NCI-H446 (cell line): ENCODE measurements at regions not wholly inside any gene's neighbourhood (a gene's known extent, or its start where the extent isn't known, plus 50 kb on each side); places are given as distances from the start of the nearest gene placed in this dataset.
"Not testable (repeated sequence)": the region's sequence is repeated elsewhere in the genome, so short reads cannot be mapped to it uniquely, and the experiment has no call there.

ENCODE experiments used
- DNase-seq, 2 experiments: peaks; one replicate each; lab custom pipeline; 2025; lab: John Stamatoyannopoulos, UW

GRCh38 chrX:150052226-150052625 is 113.9 kb upstream of the EOLA2 start:
- DNase-seq = no peak

- DNase-seq = no peak
These were observed 120.4 kb upstream of the EOLA2 start for GRCh38 chrX:150058728-150059127.

- DNase-seq = no peak
These were observed 122.1 kb upstream of the EOLA2 start for GRCh38 chrX:150060406-150060805.

DNA sequence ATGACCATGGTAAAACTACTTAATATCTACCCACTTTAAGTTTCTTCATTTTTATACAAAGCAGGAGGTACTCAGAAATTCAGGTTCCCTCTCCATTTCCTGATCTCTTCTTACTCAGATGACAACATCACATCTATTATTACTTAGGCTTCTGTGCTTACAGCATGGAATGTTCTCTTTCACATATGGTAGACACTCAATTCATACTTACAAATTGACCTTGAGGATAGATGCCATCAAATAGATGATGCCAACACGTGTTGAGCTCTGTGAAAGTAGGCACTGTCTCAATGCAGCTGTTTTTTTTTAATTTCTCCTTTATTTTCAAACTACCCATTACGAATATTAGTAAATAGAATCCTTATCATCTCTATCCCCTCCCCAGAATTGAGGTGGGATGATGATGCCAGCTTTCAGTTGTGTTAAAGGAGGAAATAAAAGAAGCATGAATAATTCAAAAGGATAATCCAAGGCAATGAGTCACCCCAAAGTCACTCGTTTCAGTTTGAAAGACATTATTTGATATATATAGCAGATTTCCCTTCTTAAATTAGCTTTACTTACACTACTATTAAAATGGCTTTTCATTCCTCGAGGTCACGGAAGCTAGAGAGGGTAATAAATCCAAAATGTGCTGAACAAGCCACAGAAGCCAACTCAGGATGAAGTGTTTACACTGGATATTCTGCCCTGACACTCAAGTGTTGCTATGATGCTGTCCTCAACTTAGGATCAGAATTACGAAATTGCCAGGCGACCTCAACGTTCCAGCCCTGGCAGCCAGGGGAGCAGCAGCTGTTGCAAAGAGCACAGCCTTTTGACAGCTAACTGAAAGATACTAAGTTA is 124.2 kb upstream of the EOLA2 start:
- no peak for DNase-seq

GRCh38 chrX:150063138-150063518 is 124.8 kb upstream of the EOLA2 start:
- no peak for DNase-seq

DNA sequence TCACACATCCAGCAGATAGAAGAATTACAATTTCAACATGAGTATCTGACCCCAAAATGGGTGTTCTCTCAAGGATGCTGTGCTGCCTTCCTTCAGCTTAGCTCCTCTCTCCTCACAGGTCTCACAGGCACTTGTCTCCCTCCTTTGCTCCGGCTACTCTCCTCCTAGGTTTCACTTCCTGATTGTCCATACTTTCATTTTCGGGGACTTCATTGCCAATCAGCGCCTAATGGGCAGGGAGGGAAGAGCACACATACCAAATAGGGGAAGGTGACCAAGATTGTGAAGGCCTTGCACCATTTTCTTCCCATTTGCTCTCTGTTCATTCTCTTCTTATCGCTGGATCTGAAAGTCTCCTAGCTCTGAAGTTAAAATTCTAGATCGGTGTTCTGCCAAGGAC is 125.4 kb upstream of the EOLA2 start:
- no peak for DNase-seq

DNA sequence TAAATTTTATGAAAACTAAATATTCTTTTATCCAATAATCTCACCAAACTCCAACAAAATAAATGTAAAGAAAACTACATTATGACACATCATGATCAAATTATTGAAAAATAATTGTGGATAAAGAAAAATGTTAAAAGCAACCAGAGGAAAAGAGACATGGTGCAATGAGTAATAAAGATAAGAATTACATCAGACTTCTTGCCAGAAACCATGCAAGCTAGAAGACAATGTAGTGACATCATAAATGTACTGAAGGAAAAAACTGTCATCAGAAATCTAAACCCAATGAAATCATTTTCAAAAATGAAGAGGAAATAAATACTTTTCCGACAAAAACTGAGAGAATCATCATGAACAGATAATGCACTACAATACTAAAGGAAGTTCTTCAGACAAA is 135.9 kb upstream of the EOLA2 start:
- no peak for DNase-seq

- DNase-seq = no peak
These were observed 142.2 kb upstream of the EOLA2 start for GRCh38 chrX:150080497-150080896.

DNA sequence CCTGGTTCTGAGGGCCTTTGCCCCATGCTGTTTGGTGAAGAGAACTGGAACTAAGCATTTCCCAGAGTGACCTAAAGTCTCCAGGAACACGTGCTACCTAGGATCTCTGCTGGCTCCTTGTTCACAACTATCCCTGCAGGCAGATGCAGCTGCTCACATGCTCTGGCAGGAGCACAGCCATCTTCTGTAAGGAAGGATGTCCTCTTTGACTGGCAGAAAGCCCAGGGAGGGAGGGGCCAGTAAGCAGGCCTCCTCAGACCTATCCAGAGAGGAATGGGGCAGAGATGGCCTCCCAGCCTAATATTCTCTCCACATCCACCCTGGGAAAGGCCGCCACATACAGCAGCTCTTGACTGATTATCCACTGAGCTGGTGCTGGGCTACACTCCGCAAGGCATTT is 142.8 kb upstream of the EOLA2 start:
- DNase-seq = no peak

GRCh38 chrX:150084496-150085229 is 146.4 kb upstream of the EOLA2 start:
- no peak for DNase-seq

DNA sequence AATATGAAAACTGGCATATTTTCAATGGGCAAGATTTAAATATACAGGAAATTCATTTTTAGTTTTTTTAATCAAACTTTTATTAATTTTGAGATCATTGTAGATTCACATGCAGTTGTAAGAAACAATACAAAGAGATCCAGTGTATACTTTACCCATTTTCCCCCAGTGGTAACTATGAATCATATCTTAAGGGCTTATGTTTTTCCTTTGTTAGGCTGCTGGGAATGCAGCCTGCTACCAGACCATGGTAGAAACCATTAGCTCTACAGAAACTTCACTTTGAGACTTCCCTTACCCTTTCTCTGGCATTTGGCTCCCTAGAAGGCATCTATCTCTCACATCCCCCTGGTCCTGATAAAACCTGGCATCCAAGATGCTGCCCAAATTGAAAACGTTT is 147.6 kb upstream of the EOLA2 start:
- DNase-seq = no peak

DNA sequence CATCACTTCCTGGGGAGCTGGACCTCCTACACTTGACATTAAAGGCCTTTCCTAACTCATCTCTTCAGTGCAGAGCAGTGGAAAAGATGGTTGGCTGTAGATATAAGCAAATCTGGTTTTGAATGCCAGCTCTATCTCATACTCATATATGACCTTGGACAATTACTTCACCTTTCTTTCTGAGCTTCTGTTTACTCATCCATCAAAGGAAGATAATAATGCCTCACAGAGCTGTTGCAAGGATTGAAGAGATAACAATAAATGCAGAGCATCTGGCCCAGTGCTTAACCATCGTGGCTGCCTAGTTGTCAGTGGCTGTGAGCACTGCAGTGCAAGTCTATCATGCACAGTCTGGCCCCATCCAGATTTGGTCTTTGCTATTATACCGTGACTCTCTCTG is 148.1 kb upstream of the EOLA2 start:
- DNase-seq = no peak

DNA sequence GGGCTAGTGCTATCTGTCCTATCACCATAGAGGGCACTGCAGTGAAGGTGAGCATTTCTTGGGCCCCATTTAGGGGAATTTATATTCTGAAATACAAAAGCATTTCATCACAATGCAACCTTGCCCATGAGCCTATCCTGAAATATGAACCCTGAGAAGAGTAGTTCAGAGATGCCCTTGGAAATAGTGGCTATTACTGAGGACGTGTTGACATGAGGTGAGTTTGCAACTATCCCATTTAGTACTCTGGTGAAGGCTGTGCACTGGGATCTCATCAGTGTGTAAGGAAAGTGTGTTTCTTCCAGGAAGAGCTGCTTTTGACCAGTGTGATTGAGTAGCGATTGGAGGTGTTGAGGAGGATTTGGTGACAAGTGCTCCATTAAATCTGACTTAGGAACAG is 149.3 kb upstream of the EOLA2 start:
- no peak for DNase-seq

DNA sequence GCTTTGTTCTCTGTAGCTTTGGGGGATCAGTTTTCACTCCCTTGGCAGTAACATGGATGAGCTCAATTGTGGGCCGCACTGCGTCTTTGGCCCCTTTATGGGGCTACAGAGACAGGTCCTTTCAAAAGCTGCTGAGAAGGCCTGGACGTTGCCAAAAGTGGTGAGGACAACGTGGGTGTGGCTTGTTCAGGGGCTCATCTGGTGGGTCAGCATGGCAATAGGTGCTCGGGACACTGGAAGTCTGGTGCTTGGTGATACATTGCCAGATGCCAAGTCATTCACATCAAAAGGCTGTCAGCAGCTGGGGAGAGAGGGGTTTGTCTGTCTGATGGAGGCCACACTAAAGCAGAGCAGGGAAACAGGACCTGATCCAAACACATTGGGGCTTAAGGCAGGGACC is 149.8 kb upstream of the EOLA2 start:
- DNase-seq = no peak

- DNase-seq = no peak
These were observed 150.7 kb upstream of the EOLA2 start for GRCh38 chrX:150088766-150089518.

- not testable (repeated sequence) for DNase-seq
These were observed 153.0 kb upstream of the EOLA2 start for GRCh38 chrX:150091300-150091699.

DNA sequence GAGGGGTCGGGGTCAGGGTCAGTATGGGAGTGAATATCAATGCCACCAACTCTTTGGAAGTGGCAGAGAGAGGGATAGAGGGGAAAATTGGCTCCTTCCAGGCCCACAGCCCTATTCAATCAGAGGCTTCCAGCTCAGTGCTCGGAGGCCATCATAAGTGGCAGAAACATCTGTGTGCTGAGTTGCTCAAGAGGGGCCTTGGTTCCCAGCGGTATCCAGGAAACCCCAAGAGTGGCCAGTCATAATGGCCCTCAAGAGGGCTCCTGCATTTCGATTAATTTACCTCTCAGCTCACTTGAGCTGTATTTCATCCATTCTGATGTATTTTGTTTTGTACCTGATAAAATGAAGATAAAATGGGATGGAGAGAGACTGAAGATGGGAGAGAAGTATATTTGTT is 154.3 kb upstream of the EOLA2 start:
- no peak for DNase-seq

- DNase-seq = no peak
These were observed 156.1 kb upstream of the EOLA2 start for GRCh38 chrX:150094375-150094774.

GRCh38 chrX:150094996-150095395 is 156.7 kb upstream of the EOLA2 start:
- DNase-seq = no peak

DNA sequence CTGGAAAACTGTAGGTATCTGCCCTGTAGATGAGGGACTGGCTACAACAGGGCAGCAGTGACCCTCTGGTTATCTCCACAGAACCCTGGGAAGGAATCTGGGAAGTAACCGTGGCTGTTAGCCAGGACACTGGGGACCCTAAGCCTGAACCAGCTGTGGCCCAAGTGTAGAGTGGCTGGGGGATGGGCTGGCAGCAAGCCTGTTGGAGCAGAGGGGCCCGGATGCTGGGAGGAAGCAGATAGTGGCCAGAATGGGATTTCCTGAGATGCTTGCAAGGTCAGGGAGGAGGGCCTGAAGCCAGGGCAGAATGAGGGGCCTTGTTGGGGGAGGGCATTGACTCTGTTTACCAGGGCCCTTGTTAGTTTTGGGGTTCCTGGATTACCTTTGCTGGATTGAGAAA is 161.0 kb upstream of the EOLA2 start:
- no peak for DNase-seq

DNA sequence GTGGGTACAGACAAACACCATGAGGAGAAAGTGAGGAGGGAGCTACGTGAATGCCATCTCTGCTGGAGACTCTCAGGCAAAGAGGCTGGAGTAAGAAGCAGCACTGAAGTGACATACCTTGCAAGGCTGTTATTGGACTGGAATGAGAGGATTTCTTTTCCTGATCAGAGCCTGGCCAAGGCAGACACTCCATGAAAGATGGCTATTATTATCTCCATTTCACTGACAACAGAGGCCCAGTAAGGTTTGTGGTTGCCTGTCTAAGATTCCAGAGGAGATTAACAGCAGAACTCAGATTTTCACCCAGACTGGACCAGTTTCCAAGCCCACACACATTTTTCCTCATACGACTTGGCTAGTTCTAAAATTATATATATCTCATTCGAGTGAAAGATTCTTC is 162.0 kb upstream of the EOLA2 start:
- DNase-seq = no peak

DNA sequence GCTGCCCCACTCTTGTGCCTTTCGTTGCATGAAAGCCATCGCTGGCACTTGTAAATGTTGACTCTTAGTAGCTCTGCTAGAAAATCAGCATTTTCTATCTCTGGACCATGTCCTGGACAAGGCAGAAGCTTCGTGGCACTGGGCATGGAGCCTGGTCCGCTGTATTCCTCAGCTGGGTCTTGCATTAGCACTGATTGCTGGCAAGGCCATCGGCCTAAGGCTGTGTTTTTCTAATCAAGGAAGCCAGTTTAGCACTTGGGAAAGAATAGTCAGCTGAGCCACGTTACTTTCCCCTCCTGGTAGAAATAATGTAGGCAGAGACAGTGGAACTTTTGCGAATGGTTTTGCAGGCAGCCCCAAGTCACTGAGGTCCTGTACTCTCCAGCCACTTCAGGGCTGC is 180.2 kb upstream of the EOLA2 start:
- DNase-seq = no peak

- no peak for DNase-seq
These were observed 181.0 kb upstream of the EOLA2 start for GRCh38 chrX:150119323-150119722.
